ENCODE measurements at regions not wholly inside any gene's neighbourhood (a gene's known extent, or its start where the extent isn't known, plus 50 kb on each side); places are given as distances from the start of the nearest gene placed in this dataset.

GRCh38 chr4:131248314-131248713 lies 1900.8 kb upstream of the PCDH10 start (continued):
- TF ChIP-seq ZNF280D (tag by site-specific recombination; IDR thresholded peaks at IDR 0.05) (no peak), AEBP2 (tag by site-specific recombination; IDR thresholded peaks at IDR 0.05; ENCODE audit: borderline replicate concordance) (no peak), PATZ1 (tag by site-specific recombination; IDR thresholded peaks at IDR 0.05) (no peak)

GRCh38 chr4:131251321-131251720 lies 1897.8 kb upstream of the PCDH10 start:
- Histone ChIP-seq H3K4me1 (ENCODE audit: control insufficient read depth, insufficient read depth, low read length) (no peaks in the 10 kb centered on the region), H3K27ac (ENCODE audit: extremely low read depth, low read depth, low read length) (no peak overlapping the region), H3K36me3 (ENCODE audit: control insufficient read depth in 2 of 2, insufficient read depth in 1 of 2, low read length in 2 of 2) (no peaks in the 10 kb centered on the region), H3K9me3 (ENCODE audit: control insufficient read depth, insufficient read depth, low read depth, low read length) (no peaks in the 10 kb centered on the region), H3K4me3 (ENCODE audit: low read depth, low read length) (no peak overlapping the region)
- POLR2A ChIA-PET: no interaction called here
- no peak for TF ChIP-seq OSR2 (tag by site-specific recombination; IDR thresholded peaks at IDR 0.05)
- TF ChIP-seq ZNF571 (tag by site-specific recombination; IDR thresholded peaks at IDR 0.05): no peak
- no peak for TF ChIP-seq ZNF37A (tag by site-specific recombination; IDR thresholded peaks at IDR 0.05)
- TF ChIP-seq SP3 (tag by site-specific recombination; IDR thresholded peaks at IDR 0.05): no peak
- TF ChIP-seq ZSCAN4 (tag by site-specific recombination; IDR thresholded peaks at IDR 0.05): no peak
- CTCF ChIA-PET: no interaction called here

GRCh38 chr4:131257241-131257640 lies 1891.9 kb upstream of the PCDH10 start:
- no peaks in the 10 kb centered on the region for H3K36me3 ChIP-seq (ENCODE audit: control insufficient read depth in 2 of 2, insufficient read depth in 1 of 2, low read length in 2 of 2)
- ChIA-PET CTCF (no interaction called here), POLR2A (no interaction called here)
- H3K27ac ChIP-seq (ENCODE audit: extremely low read depth, low read depth, low read length): no peak overlapping the region
- H3K9me3 ChIP-seq (ENCODE audit: control insufficient read depth, insufficient read depth, low read depth, low read length): no peaks in the 10 kb centered on the region
- H3K4me3 ChIP-seq (ENCODE audit: low read depth, low read length): no peak overlapping the region
- no peaks in the 10 kb centered on the region for H3K4me1 ChIP-seq (ENCODE audit: control insufficient read depth, insufficient read depth, low read length)
- TF ChIP-seq PRDM10 (tag by site-specific recombination; IDR thresholded peaks at IDR 0.05) (no peak), ZNF600 (tag by site-specific recombination; IDR thresholded peaks at IDR 0.05) (no peak), HOXA7 (CRISPR knock-in tag; IDR thresholded peaks at IDR 0.05; ENCODE audit: borderline replicate concordance) (no peak), ZNF292 (tag by site-specific recombination; IDR thresholded peaks at IDR 0.05; ENCODE audit: borderline replicate concordance, low read depth) (no peak), ZNF610 (tag by site-specific recombination; IDR thresholded peaks at IDR 0.05; ENCODE audit: borderline replicate concordance) (no peak), ZNF548 (tag by site-specific recombination; IDR thresholded peaks at IDR 0.05) (no peak), ATF2 (tag by site-specific recombination; IDR thresholded peaks at IDR 0.05; ENCODE audit: low read depth) (no peak), ZNF629 (tag by site-specific recombination; IDR thresholded peaks at IDR 0.05) (no peak), ZNF202 (tag by site-specific recombination; IDR thresholded peaks at IDR 0.05; ENCODE audit: borderline replicate concordance) (no peak), CTCF (tag by site-specific recombination; IDR thresholded peaks at IDR 0.05) (no peak), YY2 (tag by site-specific recombination; IDR thresholded peaks at IDR 0.05) (no peak)

Data from HEK293 (cell line).